Tongue (tissue), 1 donor: ENCODE measurements at regions not wholly inside any gene's neighbourhood (a gene's known extent, or its start where the extent isn't known, plus 50 kb on each side); places are given as distances from the start of the nearest gene placed in this dataset.
A peak's percentile ranks its signal among the peaks of the same experiment; 100 is the strongest.

Source experiments
- DNase-seq: peaks from one replicate; pipeline ENCODE4 v3.0.0-alpha.2; 2015

DNA sequence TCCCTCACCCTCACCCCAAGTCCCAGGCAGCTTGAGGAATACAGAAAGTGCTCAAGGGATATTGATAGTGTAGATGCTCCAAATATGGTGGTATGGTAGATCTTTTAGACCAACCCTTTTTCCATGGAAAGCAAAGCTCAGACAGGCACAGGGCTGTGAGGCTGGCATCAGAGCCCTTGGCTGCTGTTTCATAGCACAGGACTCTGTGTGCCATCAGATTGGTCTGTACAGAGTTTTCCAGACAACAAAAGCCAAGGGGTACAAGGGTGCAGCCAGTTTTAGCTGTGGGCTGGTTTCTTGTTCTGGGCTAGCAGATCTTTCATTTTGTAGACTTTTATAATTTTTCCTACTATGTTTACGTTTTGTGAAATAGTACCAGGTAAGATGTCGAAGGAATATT is 296.9 kb upstream of the TNP1 start:
- no peak for DNase-seq

DNA sequence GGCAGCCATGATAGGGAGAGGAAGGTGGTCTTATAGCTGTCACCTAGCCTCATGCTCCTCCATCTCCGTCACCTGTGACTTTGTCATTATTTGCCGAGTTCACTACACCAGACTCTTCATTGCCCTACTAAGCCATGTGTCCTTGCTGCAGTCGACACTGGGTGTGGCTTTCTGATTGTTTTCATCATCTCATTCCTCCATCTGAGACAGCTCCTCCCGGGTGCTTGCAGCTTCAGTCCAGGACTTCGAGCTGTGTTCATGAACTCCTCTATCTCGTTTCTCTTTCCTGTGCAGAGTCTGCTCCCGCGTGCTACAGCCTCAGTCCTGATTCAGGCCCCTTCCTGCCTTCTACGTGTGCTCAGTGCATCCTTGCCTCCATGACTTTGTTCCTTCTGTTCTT is 295.1 kb upstream of the TNP1 start:
- DNase-seq: no peak

- DNase-seq: no peak
Measured at GRCh38 chr2:217153510-217153909, 293.6 kb upstream of the TNP1 start.

- DNase-seq: no peak
Measured at GRCh38 chr2:217152831-217153230, 293.0 kb upstream of the TNP1 start.

- DNase-seq: no peak
Measured at GRCh38 chr2:217151509-217152206, 291.8 kb upstream of the TNP1 start.

DNA sequence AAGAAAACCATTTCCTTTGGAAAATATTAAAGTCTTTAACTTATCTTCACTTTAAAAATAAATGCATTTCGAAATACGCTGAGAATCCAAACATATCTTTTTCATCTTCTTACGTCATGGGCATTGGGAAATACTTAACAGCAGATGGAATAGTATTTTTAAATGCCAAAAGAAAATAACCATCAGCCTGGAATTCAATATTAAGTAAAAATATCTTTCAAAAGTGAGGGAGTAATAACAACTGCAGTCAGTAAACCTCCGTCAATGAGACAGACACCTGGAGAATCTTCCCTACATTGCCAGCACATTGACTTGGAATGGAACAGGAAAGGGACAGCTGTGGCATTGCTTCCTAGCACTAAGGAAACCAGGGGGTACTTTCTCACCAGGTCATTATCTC is 290.4 kb upstream of the TNP1 start:
- no peak for DNase-seq

DNA sequence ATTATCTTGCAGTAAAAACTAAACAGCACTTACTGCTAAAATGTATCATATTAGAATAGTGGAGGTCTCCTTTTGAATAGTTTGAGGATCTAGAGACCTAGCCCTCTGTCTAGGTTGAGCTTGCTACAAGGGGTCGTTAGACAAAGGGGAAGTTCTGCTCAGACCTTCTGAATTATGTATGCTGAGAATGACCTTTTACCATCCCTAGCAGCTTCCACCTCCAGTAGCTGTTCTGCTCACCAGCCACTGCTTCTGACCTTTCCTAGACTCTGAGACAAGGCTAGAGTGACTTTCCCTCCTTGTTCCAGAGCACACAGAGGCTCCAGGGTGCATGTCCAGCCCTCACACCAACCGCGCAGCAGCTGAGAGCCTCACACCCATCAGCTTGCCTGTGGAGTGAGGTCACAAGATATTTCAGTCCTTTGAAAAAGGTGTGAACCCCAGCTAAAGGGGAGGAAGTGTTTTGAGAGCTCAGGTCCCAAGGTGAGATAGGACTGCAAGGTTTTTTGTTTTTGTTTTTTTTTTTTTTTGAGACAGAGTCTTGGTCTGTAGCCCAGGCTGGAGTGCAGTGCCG is 289.3 kb upstream of the TNP1 start:
- no peak for DNase-seq

DNA sequence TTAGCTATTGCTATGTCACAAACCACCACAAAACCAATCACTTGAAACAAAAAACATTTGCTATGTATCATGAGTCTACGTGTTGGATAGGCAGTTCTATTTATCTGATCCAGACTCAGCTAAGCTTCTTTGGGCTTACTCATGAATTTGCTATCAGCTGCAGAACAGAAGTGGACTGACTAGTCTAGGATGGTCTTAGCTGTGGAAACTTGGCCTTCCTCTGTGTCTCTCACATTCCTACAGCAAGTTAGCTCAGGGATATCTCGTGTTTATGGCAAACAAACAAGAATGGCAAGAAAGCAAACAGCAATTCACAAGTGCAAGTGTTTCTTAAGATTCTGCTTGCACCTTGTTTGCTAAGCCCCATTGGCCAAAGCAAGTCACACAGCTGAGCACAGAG is 288.0 kb upstream of the TNP1 start:
- no peak for DNase-seq

DNA sequence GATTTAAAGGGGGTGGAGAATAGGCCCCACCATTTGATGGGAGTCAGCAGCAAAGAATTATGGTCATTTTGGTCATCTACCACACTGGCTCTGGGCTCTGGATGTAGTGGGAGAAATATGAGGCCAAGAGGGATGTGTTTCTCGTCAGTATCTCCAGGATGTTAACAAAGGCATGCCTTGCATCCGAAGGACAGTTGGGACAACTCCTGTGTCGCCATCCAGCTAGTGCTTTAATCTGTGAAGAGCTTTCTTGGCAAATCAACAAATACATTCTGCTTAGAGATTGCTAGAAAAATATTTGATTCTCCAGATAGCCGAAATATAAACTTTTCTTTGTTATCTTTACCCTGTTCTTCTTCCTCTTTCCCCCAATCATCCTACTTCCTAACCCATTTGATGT is 287.1 kb upstream of the TNP1 start:
- no peak for DNase-seq

GRCh38 chr2:217142649-217143266 is 282.9 kb upstream of the TNP1 start:
- DNase-seq: no peak

DNA sequence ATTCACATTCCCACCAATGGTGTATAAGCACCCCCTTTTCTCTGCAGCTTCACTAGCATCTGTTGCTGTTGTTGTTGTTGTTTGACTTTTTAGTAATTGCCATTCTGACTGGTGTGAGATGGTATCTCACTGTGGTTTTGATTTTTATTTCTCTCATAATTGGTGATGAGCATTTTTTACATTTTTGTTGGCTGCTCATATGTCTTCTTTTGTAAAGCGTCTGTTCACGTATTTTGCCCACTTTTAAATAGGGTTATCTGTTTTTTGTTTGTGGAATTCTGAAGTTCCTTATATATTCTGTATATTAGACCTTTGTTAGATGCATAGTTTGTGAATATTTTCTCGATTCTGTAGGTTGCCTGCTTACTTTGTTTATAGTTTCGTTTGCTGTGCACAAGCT is 278.4 kb upstream of the TNP1 start:
- DNase-seq: no peak

- no peak for DNase-seq
Measured at GRCh38 chr2:217127744-217128143, 267.9 kb upstream of the TNP1 start.

DNA sequence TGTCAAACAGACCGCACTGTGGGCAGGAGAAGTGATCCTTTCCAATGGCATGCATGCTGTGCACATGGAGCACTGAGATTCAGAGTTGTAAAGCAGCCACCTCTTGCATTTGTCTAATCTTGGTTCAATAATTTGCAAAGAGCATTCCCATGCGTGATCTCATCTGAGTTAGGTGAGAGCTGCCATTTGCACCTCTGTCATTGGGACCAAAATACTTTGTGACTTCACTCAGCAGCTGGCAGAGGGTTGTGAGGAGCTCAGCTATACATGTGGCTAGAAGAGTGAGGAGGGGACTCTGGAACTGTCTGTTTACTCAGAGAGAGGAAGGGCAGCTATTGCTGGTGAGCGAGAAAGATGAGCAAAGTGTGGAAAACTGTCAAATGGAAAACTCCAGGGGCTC is 265.1 kb upstream of the TNP1 start:
- peak; percentile 41 for DNase-seq

- DNase-seq: no peak
Measured at GRCh38 chr2:217124050-217124449, 264.2 kb upstream of the TNP1 start.

- DNase-seq: no peak
Measured at GRCh38 chr2:217121565-217121964, 261.7 kb upstream of the TNP1 start.

- no peak for DNase-seq
Measured at GRCh38 chr2:217120429-217120828, 260.6 kb upstream of the TNP1 start.

DNA sequence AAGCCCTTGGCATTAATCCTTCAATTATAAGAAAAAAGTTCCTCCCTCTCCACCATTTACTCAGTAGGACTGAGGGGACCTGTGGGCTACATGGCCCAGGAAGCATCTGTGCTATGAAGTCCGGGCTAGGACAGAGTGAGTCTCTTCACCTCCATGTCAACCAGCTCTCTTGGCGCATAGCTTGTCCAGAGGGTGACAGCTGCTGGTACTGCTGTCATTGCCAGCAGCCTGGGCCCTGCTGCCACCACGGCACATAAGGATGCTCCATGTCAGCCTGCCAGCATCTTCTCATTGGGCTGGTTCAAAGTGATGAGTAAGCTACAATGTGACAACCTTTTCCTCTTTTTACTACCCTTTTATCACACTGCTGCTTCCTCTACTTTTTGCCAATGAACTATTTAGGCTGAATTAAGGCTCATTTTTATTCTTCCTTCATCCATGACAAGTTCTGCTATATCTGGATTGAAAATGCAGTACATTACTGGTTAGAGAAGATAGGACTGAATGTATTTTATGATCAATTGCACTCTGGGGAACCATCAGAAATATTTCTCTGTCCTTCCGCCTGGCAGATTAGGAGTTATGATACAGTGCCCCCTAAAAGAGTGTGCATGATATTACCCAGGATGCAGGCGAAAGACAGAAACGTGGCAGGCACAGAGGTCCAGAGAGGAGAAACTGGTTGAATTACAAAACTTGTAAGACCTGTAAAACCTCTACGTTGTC is 258.9 kb upstream of the TNP1 start:
- peak; percentile 14 for DNase-seq

GRCh38 chr2:217117523-217117922 is 257.7 kb upstream of the TNP1 start:
- DNase-seq: no peak

GRCh38 chr2:217116610-217117009 is 256.7 kb upstream of the TNP1 start:
- no peak for DNase-seq

DNA sequence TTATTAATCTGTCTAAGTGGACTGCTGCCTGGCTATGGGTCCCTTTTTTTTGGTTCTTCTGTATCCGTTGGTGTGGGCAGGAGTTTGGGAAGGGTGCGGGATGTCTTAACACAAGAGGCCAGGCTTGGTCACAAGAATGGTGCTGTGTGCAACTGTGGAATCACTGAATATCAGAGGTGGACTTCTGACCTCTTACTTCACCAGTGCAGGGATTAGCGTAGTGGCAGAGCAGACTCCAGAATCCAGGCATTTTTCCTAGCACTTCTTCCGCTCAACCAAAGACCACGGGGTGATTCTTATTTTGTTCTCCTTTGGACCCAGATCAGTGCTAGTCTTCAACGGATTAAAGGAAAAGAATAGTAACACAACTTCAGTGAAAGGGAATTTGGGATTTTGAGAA is 254.3 kb upstream of the TNP1 start:
- no peak for DNase-seq

DNA sequence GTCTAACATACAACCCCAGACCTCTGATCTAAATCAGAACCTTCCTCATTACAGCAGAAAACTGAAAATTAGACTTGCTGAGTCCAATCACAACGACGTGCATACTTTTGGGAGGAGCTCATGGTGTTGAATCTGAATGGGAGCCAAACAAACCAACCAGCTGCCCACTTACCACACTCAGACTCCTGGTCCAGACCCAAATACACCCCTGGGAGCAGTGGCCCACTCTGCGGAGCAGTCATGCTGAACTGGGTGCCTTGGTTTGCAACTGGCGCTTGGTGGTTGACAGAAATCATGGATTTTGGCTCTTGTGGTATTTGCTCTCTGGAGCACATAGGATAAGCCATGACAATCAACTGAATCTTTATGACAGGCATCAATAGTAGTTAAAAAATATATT is 253.6 kb upstream of the TNP1 start:
- DNase-seq: no peak

DNA sequence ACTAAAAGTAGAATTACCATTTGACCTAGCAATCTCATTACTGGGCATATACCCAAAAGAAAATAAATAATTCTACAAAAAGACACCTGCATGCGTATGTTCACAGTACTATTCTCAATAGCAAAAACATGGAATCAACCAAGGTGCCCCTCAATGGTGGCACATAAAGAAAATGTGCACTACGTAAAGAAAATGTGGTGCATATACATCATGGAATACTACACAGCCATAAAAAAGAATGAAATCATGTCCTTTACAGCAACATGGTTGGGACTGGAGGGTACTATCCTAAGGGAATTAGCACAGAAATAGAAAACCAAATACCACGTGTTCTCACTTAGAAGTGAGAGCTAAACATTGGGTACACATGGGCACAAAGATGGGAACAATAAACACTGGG is 250.7 kb upstream of the TNP1 start:
- DNase-seq: no peak

DNA sequence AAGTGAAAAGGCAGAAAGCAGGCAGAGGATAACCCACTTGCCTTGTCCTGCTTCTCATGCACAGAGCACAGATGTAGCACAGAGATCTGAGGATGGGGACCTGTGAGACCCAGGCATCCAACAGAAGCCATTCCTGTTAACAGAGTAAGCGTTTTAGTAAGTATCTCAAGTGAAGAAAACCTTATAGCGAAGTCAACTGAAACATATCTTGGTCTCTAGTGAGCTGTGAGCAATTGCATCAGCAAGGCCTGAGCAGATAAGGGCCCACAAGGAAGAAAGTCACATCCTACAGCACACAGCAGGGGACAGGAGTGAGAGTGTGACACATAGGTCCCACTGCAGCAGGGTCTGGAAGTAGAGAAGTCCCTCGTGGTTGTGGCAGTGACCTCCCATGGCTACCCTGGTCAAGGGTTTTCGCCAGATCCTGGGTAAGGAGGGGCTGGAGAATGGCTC is 248.7 kb upstream of the TNP1 start:
- no peak for DNase-seq
